Muscle layer of duodenum (tissue), 2 donors: ENCODE measurements at regions not wholly inside any gene's neighbourhood (a gene's known extent, or its start where the extent isn't known, plus 50 kb on each side); places are given as distances from the start of the nearest gene placed in this dataset.

Experiments used
- H3K27ac ChIP-seq: one replicate; pipeline ENCODE4 v1.7.0; 2013; ENCODE audit warnings: mild to moderate bottlenecking, low read length
- H3K27me3 ChIP-seq: one replicate; pipeline ENCODE4 v1.7.0; 2013; ENCODE audit warnings: low read depth, mild to moderate bottlenecking, control low read depth, low read length
- H3K36me3 ChIP-seq, 2 donors: one replicate each; pipeline ENCODE4 v1.7.0; 2013; ENCODE audit warnings: low read length in 2 of 2, control low read depth in 1 of 2, mild to moderate bottlenecking in 1 of 2; ENCODE audit not compliant: insufficient read depth in 2 of 2, control insufficient read depth in 1 of 2
- H3K4me1 ChIP-seq, 2 donors: one replicate each; pipeline ENCODE4 v1.7.0; 2013; ENCODE audit warnings: low read length in 2 of 2, mild to moderate bottlenecking in 2 of 2, control low read depth in 1 of 2, moderate library complexity in 1 of 2; ENCODE audit not compliant: insufficient read depth in 2 of 2, control insufficient read depth in 1 of 2
- H3K4me3 ChIP-seq, 2 donors: one replicate each; pipeline ENCODE4 v1.7.0; 2013; ENCODE audit warnings: low read length in 2 of 2, low read depth in 1 of 2, mild to moderate bottlenecking in 1 of 2
- H3K9me3 ChIP-seq, 2 donors: one replicate each; pipeline ENCODE4 v1.7.0; 2013; ENCODE audit warnings: low read length in 2 of 2, control low read depth in 1 of 2, mild to moderate bottlenecking in 1 of 2; ENCODE audit not compliant: control insufficient read depth in 1 of 2
- donor health status: healthy.

DNA sequence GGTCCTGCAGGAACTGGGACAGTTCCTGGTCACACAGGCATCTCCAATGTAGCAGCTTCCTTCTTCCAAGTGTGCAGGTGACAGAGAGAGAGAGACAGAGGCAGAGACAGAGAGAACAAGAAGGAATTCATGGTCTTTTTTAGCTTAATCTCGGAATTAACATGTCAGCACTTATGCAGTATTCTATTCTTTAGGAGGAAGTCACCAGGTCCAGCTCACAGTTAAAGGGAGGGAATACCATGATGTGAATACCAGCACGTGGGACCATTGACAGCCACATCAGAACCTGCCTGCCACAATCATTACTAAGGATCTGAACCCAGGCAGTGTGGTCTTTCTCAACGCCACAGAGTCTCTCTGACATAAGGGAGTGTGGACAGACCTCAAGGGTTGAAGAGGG lies 341.6 kb downstream of the MN1 start:
- no peaks in the 10 kb centered on the region for H3K27me3 ChIP-seq
- H3K4me3 ChIP-seq, result no peak overlapping the region
- H3K36me3 ChIP-seq, result no peaks in the 10 kb centered on the region
- H3K9me3 ChIP-seq, result no peaks in the 10 kb centered on the region
- peaks cover 0 to 7% of the 10 kb centered on the region in 2 donors for H3K4me1 ChIP-seq
- H3K27ac ChIP-seq, result no peak overlapping the region

DNA sequence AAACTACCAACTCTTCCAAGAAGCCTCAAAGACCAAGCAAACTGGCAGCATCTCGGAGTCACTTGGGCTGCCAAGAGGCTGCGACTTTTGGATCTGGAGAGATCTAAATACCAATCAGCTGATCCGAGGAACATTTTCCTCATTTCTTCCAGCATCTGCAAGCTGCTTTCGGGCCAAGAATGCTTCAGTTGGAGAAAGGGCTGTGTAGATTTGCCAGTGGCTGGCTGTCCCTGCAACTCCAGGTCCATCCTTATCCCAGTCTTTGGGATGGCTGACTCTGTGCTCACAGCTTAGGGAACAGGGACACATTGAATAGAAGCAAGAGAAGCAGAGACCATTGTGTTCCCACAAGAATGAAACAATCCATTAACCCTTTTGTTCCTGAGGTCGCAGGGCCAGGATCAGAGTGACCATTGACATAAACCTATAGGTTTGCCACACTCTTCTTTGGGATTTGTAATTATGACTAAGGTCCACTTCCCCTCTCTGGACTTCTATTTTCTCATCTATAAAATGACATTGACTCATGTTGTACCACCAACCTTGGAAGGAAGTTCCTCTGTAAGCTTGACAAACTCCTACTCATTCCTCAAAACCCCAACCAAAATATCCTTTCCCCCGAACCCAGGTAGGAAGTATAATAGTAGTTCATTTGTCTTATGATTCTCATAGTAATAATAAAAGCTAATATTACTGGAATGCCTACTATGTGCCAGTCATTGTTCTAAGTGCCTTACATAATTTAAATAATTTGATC lies 340.8 kb downstream of the MN1 start:
- no peak overlapping the region for H3K27ac ChIP-seq
- no peaks in the 10 kb centered on the region for H3K27me3 ChIP-seq
- H3K36me3 ChIP-seq, result no peaks in the 10 kb centered on the region
- peaks cover 0 to 7% of the 10 kb centered on the region in 2 donors for H3K4me1 ChIP-seq
- no peaks in the 10 kb centered on the region for H3K9me3 ChIP-seq
- no peak overlapping the region for H3K4me3 ChIP-seq

DNA sequence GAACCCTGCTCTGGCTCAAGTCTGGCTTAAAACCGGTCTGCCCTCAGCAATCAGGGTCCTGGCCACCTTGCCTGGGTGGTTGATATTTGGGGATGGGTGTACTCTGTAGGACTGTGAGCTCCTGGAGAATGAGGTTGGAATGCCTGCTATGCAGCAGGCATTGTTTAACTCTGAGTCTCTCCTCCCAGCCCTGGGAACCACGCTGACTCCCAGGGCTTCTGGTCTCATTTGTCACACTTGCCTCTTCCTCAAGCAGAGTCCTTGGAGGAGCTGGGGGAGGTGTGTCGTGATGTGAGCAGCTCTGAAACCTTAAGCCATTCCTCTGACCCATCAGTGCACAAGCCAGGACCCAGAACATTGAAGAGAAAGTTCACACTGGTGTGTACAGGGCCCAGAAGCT lies 340.1 kb downstream of the MN1 start:
- no peaks in the 10 kb centered on the region for H3K27me3 ChIP-seq
- H3K4me1 ChIP-seq, result peaks cover 0 to 7% of the 10 kb centered on the region in 2 donors
- no peak overlapping the region for H3K27ac ChIP-seq

DNA sequence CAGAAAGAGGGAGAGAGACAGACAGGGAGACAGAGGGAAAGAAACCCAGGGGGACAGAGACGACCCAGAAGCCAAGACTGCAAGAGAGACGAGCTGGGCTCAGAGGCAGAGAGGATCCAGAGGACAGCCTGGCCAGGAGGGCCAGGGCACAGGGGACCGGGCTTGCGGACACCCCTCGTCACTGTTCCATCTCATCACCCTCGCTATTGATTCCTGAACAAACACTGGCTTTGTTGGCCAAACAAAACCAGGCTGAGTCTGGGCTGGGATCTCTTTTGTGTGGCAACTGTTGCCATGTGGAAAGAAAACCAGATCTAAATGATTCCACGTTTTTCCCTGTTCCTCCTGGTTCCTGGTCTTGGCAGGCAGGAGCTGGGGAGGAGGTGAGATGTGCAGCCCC lies 339.4 kb downstream of the MN1 start:
- H3K27ac ChIP-seq, result no peak overlapping the region

More for the DNA sequence above, 340.1 kb downstream of the MN1 start:
- Histone ChIP-seq H3K4me3 (no peak overlapping the region), H3K9me3 (no peaks in the 10 kb centered on the region), H3K36me3 (no peaks in the 10 kb centered on the region)

DNA sequence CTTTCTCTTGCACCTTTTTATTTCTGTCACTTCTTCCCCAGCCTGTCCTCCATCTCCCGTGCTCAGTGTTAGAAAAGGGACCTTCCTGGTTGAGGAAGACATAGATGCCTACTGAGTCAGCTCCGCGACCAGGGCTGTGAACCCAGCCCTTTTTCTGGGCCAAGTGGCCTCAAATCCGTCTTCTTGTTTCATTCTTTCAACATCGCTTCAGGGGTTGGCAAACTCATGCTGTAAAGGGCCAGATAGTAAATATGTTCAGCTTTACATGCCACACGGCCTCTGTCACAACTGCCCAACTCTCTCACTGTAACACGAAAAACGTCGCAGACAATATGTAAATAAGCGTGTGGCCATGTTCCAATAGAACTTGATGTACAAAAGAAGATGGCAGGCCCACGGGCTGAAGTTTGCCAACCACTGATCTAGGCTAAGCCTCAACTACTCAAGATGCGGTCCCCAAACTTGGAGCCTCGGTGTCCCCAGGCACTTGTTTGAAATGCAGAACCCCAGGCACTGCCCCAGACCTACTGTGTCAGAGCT lies 338.4 kb downstream of the MN1 start:
- Histone ChIP-seq H3K9me3 (no peaks in the 10 kb centered on the region), H3K27ac (no peak overlapping the region), H3K4me3 (no peak overlapping the region), H3K27me3 (no peaks in the 10 kb centered on the region), H3K36me3 (no peaks in the 10 kb centered on the region), H3K4me1 (peaks cover 0 to 7% of the 10 kb centered on the region in 2 donors)

More for the DNA sequence above, 339.4 kb downstream of the MN1 start:
- H3K36me3 ChIP-seq, result no peaks in the 10 kb centered on the region
- no peak overlapping the region for H3K4me3 ChIP-seq
- H3K27me3 ChIP-seq, result no peaks in the 10 kb centered on the region
- no peaks in the 10 kb centered on the region for H3K9me3 ChIP-seq
- H3K4me1 ChIP-seq, result peaks cover 0 to 7% of the 10 kb centered on the region in 2 donors

DNA sequence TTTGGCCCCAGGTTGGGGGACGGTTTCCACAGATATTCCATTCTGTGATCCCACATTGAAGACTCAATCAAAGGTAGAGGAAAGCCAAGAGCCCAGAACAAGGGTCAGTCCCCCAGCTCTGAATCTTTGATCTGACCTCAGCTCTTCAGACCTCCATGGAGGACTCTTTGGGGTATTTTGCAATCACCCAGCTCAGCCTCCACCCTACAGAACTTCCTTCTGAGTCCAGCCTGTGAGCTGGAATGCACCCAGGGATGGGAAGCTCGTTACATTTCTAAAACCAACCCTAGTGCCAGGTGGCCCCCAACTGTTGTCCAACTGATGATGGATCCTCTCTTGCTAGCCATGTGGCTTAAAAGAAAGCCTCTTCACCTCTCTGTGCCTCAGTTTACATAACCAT lies 335.3 kb downstream of the MN1 start:
- Histone ChIP-seq H3K4me1 (peaks cover 0 to 6% of the 10 kb centered on the region in 2 donors), H3K36me3 (no peaks in the 10 kb centered on the region), H3K9me3 (no peaks in the 10 kb centered on the region), H3K27ac (no peak overlapping the region), H3K4me3 (no peak overlapping the region), H3K27me3 (no peaks in the 10 kb centered on the region)

DNA sequence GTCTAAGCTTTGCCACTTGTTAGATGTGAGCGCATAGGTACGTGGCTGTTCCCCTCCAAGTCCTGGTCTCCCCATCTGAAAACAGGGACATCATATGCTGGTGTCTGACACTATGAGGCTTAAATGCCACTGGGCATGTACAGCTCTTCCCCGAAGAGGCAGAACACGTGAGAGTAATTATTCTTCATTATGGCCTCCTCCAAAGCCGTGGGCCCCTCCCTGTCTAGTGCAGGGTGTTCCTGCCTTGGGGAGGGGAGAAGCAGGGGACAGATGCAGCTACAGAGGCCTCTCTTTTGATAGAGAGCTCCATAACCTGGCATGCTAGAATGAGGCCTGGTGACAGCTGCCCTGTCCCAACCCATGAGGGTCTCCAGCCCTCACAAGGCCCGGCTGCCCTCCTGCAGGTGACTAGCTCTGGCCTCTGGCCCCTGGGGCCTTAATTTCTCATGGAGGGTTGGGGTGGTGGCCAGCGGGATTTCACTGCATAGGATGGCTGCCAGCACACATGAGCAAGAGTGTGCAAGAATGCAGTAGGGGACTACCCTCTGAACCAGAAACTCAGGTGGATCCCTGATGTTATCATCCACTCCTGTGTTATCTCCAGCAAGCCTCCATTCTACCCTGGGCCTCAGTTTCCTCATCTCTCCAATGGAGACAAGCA lies 334.6 kb downstream of the MN1 start:
- H3K4me3 ChIP-seq, result no peak overlapping the region
- H3K27me3 ChIP-seq, result no peaks in the 10 kb centered on the region
- H3K36me3 ChIP-seq, result no peaks in the 10 kb centered on the region
- no peaks in the 10 kb centered on the region for H3K4me1 ChIP-seq
- H3K27ac ChIP-seq, result no peak overlapping the region
- H3K9me3 ChIP-seq, result no peaks in the 10 kb centered on the region

DNA sequence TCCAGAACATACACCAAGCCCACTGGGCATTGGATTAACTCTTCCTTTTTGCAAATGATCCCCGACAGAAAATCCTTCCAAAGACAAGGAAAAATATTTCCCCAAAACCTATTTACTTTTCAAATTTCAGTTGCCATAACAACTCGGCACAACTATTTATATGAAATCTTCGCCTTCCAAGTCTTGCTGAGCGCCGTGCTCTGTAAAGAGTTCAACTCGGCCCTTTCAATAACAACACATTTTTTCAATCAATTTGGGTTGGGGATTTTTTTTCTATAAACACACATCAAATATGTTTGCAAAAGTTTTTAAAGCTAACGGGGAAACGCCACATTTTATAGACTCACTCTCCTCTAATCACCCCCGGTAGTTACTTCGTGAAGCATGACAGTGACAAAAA lies 333.8 kb downstream of the MN1 start:
- H3K9me3 ChIP-seq, result no peaks in the 10 kb centered on the region
- H3K4me3 ChIP-seq, result no peak overlapping the region
- H3K4me1 ChIP-seq, result no peaks in the 10 kb centered on the region
- H3K36me3 ChIP-seq, result no peaks in the 10 kb centered on the region
- H3K27me3 ChIP-seq, result no peaks in the 10 kb centered on the region
- no peak overlapping the region for H3K27ac ChIP-seq

DNA sequence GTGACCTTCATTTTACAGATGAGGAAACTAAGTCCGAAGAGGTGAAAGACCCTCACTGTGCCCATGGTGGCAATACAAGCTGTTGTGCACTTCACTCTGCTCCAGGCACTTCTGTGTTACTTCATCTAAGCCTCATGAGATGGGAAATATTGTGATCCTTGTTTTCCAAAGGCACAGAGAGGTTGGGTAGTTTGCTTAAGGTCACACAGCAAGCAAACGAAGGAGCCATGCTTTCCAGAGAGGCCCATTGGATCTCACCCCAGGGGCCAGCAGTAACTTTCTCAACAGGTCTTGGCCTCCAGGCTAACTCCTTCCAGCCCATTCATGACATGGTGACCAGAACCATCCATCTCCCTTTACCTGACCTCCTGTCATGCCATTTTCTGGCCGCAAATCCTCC lies 332.8 kb downstream of the MN1 start:
- Histone ChIP-seq H3K4me1 (no peaks in the 10 kb centered on the region), H3K9me3 (no peaks in the 10 kb centered on the region), H3K27me3 (no peaks in the 10 kb centered on the region), H3K27ac (no peak overlapping the region), H3K36me3 (no peaks in the 10 kb centered on the region), H3K4me3 (no peak overlapping the region)

DNA sequence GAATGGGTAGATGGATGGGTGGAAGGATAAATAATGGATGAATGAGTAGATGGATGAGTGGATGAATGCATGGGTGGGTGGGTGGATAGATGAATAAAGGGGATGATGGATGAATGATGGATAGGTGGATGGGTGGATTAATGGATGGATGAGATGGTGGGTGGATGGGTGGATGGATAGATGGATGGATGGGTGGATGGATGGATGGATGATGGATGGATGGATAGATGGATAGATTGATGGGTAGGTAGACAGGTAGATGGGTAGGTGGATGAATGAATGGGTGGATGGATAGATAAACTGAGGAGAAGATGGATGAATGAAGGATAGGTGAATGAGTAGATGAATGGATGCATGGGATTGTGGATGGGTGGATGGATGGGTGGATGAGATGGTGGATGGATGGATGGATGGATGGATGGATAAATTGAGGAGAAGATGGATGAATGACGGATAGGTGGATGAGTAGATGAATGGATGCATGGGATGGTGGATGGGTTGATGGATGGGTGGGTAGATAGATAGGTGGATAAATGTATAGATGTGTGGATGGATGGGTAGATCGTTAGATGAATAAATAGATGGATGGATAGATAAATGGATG lies 331.3 kb downstream of the MN1 start:
- no peaks in the 10 kb centered on the region for H3K36me3 ChIP-seq
- H3K4me1 ChIP-seq, result no peaks in the 10 kb centered on the region
- H3K4me3 ChIP-seq, result no peak overlapping the region
- no peak overlapping the region for H3K27ac ChIP-seq
- no peaks in the 10 kb centered on the region for H3K9me3 ChIP-seq
- H3K27me3 ChIP-seq, result no peaks in the 10 kb centered on the region

DNA sequence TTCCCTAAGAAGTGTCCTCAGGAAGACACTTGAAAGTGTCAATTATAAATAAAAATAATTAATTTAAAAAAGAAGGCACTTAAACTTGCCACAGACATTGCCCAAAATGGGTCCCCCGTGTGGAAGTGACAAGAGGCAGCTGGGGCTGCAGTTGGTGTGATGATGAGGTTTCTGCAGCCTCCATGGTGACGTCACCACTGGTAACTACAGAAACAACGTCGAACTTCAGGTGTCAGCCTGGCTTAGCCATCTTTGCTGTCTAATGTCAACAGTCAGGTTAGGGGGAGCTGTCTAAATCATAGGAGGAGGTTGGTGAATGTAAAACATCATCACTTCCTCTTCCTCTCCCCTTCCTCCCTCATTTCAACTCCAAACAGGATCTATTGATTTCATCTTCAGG lies 328.6 kb downstream of the MN1 start:
- no peaks in the 10 kb centered on the region for H3K4me1 ChIP-seq
- no peak overlapping the region for H3K27ac ChIP-seq
- H3K36me3 ChIP-seq, result no peaks in the 10 kb centered on the region
- H3K9me3 ChIP-seq, result no peaks in the 10 kb centered on the region
- no peaks in the 10 kb centered on the region for H3K27me3 ChIP-seq
- H3K4me3 ChIP-seq, result no peak overlapping the region
